HEK293T (cell line): ENCODE measurements at regions not wholly inside any gene's neighbourhood (a gene's known extent, or its start where the extent isn't known, plus 50 kb on each side); places are given as distances from the start of the nearest gene placed in this dataset.

Experiments used
- CTCF ChIA-PET: fragments of 350-600 bp; formaldehyde crosslinking; extraction: SDS; loops from one replicate; lab custom pipeline; 2021; ENCODE audit warnings: antibody characterized with exemption, inconsistent platforms; lab: Yijun Ruan, JAX
- POLR2A ChIA-PET: fragments of 350-600 bp; formaldehyde crosslinking; extraction: SDS; loops from one replicate; lab custom pipeline; 2020; ENCODE audit warnings: antibody characterized with exemption, inconsistent platforms; lab: Yijun Ruan, JAX
- DNase-seq: peaks from one replicate; pipeline ENCODE4 v3.0.0; 2012; ENCODE audit warnings: mixed read lengths; ENCODE audit errors: extremely low spot score
- ARNT ChIP-seq: fragments of 450-650 bp; IDR thresholded peaks from 2 replicates; pipeline ENCODE4 v1.6.1; 2017; ENCODE audit warnings: mild to moderate bottlenecking
- BHLHE40 ChIP-seq: fragments of 450-650 bp; IDR thresholded peaks from 2 replicates; pipeline ENCODE4 v1.6.1; 2016; ENCODE audit warnings: mild to moderate bottlenecking, moderate library complexity, borderline replicate concordance
- CTBP1 ChIP-seq: fragments of 450-650 bp; IDR thresholded peaks from 2 replicates; pipeline ENCODE4 v1.6.1; 2016; ENCODE audit warnings: borderline replicate concordance
- ELF4 ChIP-seq: fragments of 450-650 bp; IDR thresholded peaks from 2 replicates; pipeline ENCODE4 v1.6.1; 2017; ENCODE audit warnings: antibody characterized with exemption
- FOXA1 ChIP-seq: fragments of 450-650 bp; IDR thresholded peaks from 2 replicates; pipeline ENCODE4 v1.6.1; 2016; ENCODE audit warnings: mild to moderate bottlenecking
- FOXK2 ChIP-seq: fragments of 450-650 bp; IDR thresholded peaks from 2 replicates; pipeline ENCODE4 v1.6.1; 2016; ENCODE audit warnings: mild to moderate bottlenecking
- FOXM1 ChIP-seq: fragments of 450-650 bp; IDR thresholded peaks from 2 replicates; pipeline ENCODE4 v1.6.1; 2017; ENCODE audit warnings: mild to moderate bottlenecking, borderline replicate concordance
- HDGF ChIP-seq: fragments of 450-650 bp; IDR thresholded peaks from 2 replicates; pipeline ENCODE4 v1.6.1; 2017; ENCODE audit warnings: antibody characterized with exemption, borderline replicate concordance
- L3MBTL2 ChIP-seq: fragments of 450-650 bp; conservative IDR thresholded peaks from 2 replicates; pipeline ENCODE4 v1.6.1; 2016; ENCODE audit warnings: mild to moderate bottlenecking
- LEF1 ChIP-seq: fragments of 450-650 bp; IDR thresholded peaks from 2 replicates; pipeline ENCODE4 v1.6.1; 2017; ENCODE audit warnings: mild to moderate bottlenecking, borderline replicate concordance
- NFRKB ChIP-seq: fragments of 450-650 bp; IDR thresholded peaks from 2 replicates; pipeline ENCODE4 v1.6.1; 2016; ENCODE audit warnings: mild to moderate bottlenecking, moderate library complexity
- SP1 ChIP-seq: fragments of 450-650 bp; IDR thresholded peaks from 2 replicates; pipeline ENCODE4 v1.6.1; 2017
- SUZ12 ChIP-seq: fragments of 450-650 bp; IDR thresholded peaks from 2 replicates; pipeline ENCODE4 v1.6.1; 2016; ENCODE audit warnings: mild to moderate bottlenecking
- TARDBP ChIP-seq: fragments of 450-650 bp; IDR thresholded peaks from 2 replicates; pipeline ENCODE4 v1.6.1; 2016
- ZNF384 ChIP-seq: fragments of 450-650 bp; IDR thresholded peaks from 2 replicates; pipeline ENCODE4 v1.6.1; 2016
- TF ChIP-seq, protein P1 (sequence below): fragments of 450-650 bp; IDR thresholded peaks from 2 replicates; pipeline ENCODE4 v1.6.1; 2016

DNA sequence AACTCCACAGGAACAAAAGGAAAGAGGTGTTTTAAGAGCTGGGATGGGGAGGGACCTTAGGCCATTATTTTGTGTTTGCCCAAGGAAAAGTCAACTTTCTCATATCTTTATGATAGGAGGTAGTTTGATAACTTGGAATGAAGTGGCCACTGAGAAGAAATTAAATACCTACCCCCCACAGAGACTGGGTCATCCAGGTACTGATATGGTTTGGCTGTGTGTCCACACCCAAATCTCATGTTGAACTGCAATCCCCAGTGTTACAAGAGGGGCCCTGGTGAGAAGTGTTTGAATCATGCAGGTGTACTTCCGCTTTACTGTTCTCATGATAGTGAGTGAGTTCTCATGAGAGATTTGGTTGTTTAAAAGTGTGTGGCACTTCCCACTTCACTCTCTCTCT, 477.9 kb upstream of the KIF2B start:
- DNase-seq, result no peak
- TF ChIP-seq, protein P1, sequence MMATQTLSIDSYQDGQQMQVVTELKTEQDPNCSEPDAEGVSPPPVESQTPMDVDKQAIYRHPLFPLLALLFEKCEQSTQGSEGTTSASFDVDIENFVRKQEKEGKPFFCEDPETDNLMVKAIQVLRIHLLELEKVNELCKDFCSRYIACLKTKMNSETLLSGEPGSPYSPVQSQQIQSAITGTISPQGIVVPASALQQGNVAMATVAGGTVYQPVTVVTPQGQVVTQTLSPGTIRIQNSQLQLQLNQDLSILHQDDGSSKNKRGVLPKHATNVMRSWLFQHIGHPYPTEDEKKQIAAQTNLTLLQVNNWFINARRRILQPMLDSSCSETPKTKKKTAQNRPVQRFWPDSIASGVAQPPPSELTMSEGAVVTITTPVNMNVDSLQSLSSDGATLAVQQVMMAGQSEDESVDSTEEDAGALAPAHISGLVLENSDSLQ, result no peak
- TF ChIP-seq ARNT, result no peak
- no peak for TF ChIP-seq BHLHE40
- no peak for TF ChIP-seq TARDBP
- no peak for TF ChIP-seq SUZ12
- TF ChIP-seq HDGF, result no peak
- ChIA-PET CTCF (no interaction called here), POLR2A (no interaction called here)

DNA sequence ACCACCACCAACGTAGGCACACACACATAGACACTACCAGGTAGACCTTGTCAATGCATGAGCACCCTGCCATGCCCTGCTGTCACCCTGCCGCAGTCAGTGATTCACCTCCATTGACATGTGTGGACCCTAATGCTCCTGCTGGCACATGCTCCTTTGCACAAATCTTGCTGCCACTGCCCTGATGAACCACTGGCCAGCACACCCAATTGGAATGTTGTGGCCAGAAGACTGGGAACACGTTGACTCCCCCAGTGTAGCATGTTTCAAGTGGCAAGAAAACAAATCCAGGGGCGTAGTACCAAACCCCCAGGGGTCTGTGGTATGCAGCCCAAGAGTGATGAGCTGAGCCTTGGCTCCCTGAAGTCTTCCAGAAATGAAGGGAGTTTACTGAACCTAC, 486.4 kb upstream of the KIF2B start:
- DNase-seq, result no peak
- ChIA-PET CTCF (no interaction called here), POLR2A (no interaction called here)
- no peak for TF ChIP-seq HDGF
- no peak for TF ChIP-seq NFRKB
- TF ChIP-seq ARNT, result no peak
- no peak for TF ChIP-seq TARDBP

DNA sequence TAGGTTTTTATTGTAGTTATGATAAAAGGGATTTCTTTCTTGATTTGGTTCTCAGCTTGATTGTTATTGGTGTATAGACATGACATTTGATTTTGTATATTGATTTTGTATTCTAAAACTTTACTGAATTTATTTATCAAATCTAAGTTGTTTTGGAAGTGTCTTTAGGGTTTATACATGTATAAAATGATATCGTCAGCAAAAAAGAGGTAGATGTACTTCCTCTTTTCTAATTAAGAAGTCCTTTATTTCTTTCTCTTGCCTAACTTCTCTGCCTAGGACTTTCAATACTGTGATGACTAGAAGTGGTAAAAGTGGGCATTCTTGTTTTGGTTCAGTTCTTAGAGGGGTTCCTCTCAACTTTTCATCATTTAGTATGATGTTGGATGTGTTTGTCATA, 487.3 kb upstream of the KIF2B start:
- CTCF ChIA-PET, result no interaction called here
- TF ChIP-seq NFRKB (no peak), SP1 (no peak), FOXA1 (no peak), ZNF384 (no peak), ARNT (no peak), FOXM1 (no peak), CTBP1 (no peak), ELF4 (no peak), HDGF (no peak)
- TF ChIP-seq, protein P1, result no peak
- POLR2A ChIA-PET, result no interaction called here
- no peak for DNase-seq

DNA sequence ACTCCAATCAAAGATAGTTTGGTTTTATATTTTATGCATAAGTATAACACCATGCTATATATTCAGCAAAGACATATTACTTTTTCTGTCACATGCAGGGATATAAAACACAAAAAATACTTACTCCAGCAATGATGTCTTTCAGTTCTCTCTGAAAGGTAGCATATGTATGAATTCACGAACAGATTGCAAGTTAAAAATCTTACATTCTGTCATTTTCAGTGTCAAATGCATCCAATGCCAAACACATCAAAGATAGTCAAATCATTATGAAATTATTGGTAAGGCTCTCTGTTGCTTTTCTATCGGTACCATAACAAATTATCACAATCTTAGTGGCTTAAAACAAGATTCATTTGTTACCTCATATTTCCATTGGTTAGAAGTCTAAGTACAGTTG, 492.0 kb upstream of the KIF2B start:
- ChIA-PET CTCF (no interaction called here), POLR2A (no interaction called here)

DNA sequence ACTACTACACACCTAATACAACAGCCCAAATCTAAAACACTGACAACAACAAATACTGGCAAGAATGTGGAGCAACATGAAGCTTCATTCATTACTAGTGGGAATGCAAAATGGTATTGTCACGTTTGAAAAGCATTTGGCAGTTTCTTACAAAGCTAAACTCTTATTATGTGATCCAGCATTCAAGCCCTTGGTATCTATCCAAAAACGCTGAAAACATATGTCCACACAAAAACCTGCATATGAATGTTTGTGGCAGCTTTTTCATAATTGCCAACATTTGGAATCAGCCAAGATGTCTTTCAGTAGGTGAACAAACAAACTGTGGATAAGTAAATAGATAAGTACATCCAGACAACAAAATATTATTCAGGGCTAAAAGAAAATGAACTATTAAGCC, 501.1 kb upstream of the KIF2B start:
- CTCF ChIA-PET, result no interaction called here
- POLR2A ChIA-PET, result no interaction called here
- DNase-seq, result no peak
- TF ChIP-seq FOXM1 (no peak), HDGF (no peak), FOXA1 (no peak), SUZ12 (no peak), CTBP1 (no peak), SP1 (no peak), ZNF384 (no peak), ARNT (no peak), FOXK2 (no peak), BHLHE40 (no peak), L3MBTL2 (no peak), NFRKB (no peak), TARDBP (no peak)

More for the DNA sequence above, 492.0 kb upstream of the KIF2B start:
- TF ChIP-seq FOXA1, result no peak
- no peak for TF ChIP-seq BHLHE40
- no peak for TF ChIP-seq FOXM1
- no peak for TF ChIP-seq L3MBTL2
- TF ChIP-seq LEF1, result no peak
- no peak for TF ChIP-seq HDGF
- TF ChIP-seq ZNF384, result no peak
- TF ChIP-seq NFRKB, result no peak
- no peak for TF ChIP-seq ARNT
- TF ChIP-seq ELF4, result no peak
- no peak for TF ChIP-seq CTBP1
- TF ChIP-seq SUZ12, result no peak
- TF ChIP-seq, protein P1, result no peak
- TF ChIP-seq TARDBP, result no peak
- DNase-seq, result no peak

DNA sequence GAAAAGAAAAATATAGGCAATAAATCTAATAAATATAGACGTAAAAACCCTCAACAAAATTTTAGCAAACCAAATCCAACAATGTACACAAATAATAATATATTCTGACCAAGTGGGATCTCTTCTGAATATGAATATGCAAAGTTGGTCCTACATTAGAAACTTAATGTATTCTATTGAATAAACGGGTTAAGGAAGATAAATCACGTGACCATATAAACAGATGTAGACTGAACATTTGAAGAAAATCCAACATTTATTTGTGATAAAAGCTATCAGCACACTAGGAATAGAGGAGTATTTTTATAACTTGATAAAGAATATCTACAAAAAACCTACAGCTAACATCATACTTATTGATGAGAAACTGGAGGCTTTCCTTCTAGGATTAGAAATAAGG, 502.8 kb upstream of the KIF2B start:
- DNase-seq, result no peak
- CTCF ChIA-PET, result no interaction called here
- POLR2A ChIA-PET, result no interaction called here
- TF ChIP-seq ZNF384, result no peak
- no peak for TF ChIP-seq BHLHE40
- no peak for TF ChIP-seq NFRKB
- no peak for TF ChIP-seq FOXA1
- no peak for TF ChIP-seq L3MBTL2
- no peak for TF ChIP-seq FOXM1
- TF ChIP-seq SUZ12, result no peak
- TF ChIP-seq LEF1, result no peak
- TF ChIP-seq CTBP1, result no peak
- no peak for TF ChIP-seq SP1
- no peak for TF ChIP-seq FOXK2
- TF ChIP-seq ELF4, result no peak
- no peak for TF ChIP-seq ARNT
- TF ChIP-seq HDGF, result no peak

DNA sequence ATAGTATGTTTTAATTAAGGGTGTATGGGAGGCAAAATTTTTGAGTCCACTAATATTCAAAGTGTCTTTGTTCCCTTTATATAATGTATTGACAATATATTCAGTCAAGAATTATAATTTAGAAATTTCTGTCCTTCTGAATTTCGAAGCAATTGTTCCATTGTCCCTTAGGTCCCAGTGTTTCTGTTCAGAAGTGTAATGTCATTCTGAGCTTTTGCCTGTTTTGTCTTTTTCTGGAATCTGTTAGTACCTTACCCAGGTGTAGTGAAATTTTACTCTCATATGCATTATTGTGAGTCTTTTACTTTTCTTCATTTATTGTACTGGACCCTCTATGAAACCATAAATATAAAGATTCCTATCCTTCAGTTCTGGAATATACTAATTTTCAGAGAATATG, 505.7 kb upstream of the KIF2B start:
- CTCF ChIA-PET, result no interaction called here
- TF ChIP-seq SUZ12 (no peak), FOXA1 (no peak), L3MBTL2 (no peak), ZNF384 (no peak), LEF1 (no peak), NFRKB (no peak)
- DNase-seq, result no peak
- POLR2A ChIA-PET, result no interaction called here
